ENCODE measurements at regions not wholly inside any gene's neighbourhood (a gene's known extent, or its start where the extent isn't known, plus 50 kb on each side); places are given as distances from the start of the nearest gene placed in this dataset.

- dilution Hi-C loops (cut with MboI; ENCODE audit: extremely low pct_ligation_motif_present, low sequenced_read_pairs), result no loop called here
- DNase-seq (ENCODE audit: low read depth, low spot score) (no peak), FAIRE-seq (no peak)
- ChIA-PET CTCF (interaction anchor here (0.9 kb wide), 1 partner anchor 11 kb away, joined by 3 read pairs; no protein-coding TSS in a partner anchor), POLR2A (no interaction called here)
- Histone ChIP-seq H3K4me3 (replicated peaks in 1 of 3; ENCODE audit: insufficient read depth in 1 of 3, low read depth in 1 of 3, low read length in 3 of 3) (no peak overlapping the region), H3K4me2 (ENCODE audit: insufficient read depth, low read length) (no peak overlapping the region), H4K20me1 (replicated peaks; ENCODE audit: control insufficient read depth, extremely low read depth, insufficient read depth, low read length) (no peaks in the 10 kb centered on the region), H3K27me3 (ENCODE audit: control insufficient read depth in 2 of 2, insufficient read depth in 2 of 2, low read length in 2 of 2) (no peaks in the 10 kb centered on the region), H3K9ac (replicated peaks; ENCODE audit: extremely low read depth, insufficient read depth, low read length) (no peak overlapping the region), H3K4me1 (ENCODE audit: control insufficient read depth, extremely low read depth, insufficient read depth, low read length) (peaks cover 33% of the 10 kb centered on the region), H3K9me3 (replicated peaks; ENCODE audit: control insufficient read depth, insufficient read depth, low read length) (no peaks in the 10 kb centered on the region), H3K27ac (ENCODE audit: insufficient read depth, low read depth, low read length) (no peak overlapping the region), H3K36me3 (ENCODE audit: control insufficient read depth in 2 of 2, extremely low read depth in 1 of 2, insufficient read depth in 2 of 2, low read length in 2 of 2) (no peaks in the 10 kb centered on the region), H3K9me1 (replicated peaks; ENCODE audit: control insufficient read depth, extremely low read depth, insufficient read depth, low read length) (no peaks in the 10 kb centered on the region), H2AFZ (ENCODE audit: low read depth, low read length) (no peak overlapping the region), H3K79me2 (ENCODE audit: control insufficient read depth, insufficient read depth, low read length) (peaks cover 39% of the 10 kb centered on the region)
- no TSS peak for BruUV-seq (replicated peaks)
- TF ChIP-seq, protein P1, sequence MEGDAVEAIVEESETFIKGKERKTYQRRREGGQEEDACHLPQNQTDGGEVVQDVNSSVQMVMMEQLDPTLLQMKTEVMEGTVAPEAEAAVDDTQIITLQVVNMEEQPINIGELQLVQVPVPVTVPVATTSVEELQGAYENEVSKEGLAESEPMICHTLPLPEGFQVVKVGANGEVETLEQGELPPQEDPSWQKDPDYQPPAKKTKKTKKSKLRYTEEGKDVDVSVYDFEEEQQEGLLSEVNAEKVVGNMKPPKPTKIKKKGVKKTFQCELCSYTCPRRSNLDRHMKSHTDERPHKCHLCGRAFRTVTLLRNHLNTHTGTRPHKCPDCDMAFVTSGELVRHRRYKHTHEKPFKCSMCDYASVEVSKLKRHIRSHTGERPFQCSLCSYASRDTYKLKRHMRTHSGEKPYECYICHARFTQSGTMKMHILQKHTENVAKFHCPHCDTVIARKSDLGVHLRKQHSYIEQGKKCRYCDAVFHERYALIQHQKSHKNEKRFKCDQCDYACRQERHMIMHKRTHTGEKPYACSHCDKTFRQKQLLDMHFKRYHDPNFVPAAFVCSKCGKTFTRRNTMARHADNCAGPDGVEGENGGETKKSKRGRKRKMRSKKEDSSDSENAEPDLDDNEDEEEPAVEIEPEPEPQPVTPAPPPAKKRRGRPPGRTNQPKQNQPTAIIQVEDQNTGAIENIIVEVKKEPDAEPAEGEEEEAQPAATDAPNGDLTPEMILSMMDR (IDR thresholded peaks at IDR 0.05; ENCODE audit: extremely low read depth in 1 of 2, insufficient read depth in 1 of 2, low read depth in 1 of 2, low read length in 2 of 2), result no peak
- no peak for TF ChIP-seq POLR2AphosphoS5 (IDR thresholded peaks at IDR 0.05; ENCODE audit: insufficient read depth, low read depth, low read length)
- TF ChIP-seq FOS (IDR thresholded peaks at IDR 0.05; ENCODE audit: borderline replicate concordance, insufficient read depth, low read length), result no peak
- no peak for TF ChIP-seq MYC (IDR thresholded peaks at IDR 0.05; ENCODE audit: low read depth, low read length)
- TF ChIP-seq EZH2 (IDR thresholded peaks at IDR 0.05; ENCODE audit: borderline replicate concordance, low read depth, low read length, severe bottlenecking), result no peak
- TF ChIP-seq, protein P2, sequence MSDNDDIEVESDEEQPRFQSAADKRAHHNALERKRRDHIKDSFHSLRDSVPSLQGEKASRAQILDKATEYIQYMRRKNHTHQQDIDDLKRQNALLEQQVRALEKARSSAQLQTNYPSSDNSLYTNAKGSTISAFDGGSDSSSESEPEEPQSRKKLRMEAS (IDR thresholded peaks at IDR 0.05; ENCODE audit: insufficient read depth, insufficient read length), result no peak
- intact Hi-C loops (cut with micrococcal nuclease), result no loop called here
Observed at GRCh38 chr9:700365-701282, 140.9 kb upstream of the DMRT1 start.

All from endothelial cell of umbilical vein (primary cell).